Mesenchymal stem cell (in vitro differentiated cells and primary cell): ENCODE measurements at regions not wholly inside any gene's neighbourhood (a gene's known extent, or its start where the extent isn't known, plus 50 kb on each side); places are given as distances from the start of the nearest gene placed in this dataset.

Experiments used
- DNase-seq: peaks from one replicate; pipeline ENCODE4 v3.0.0-alpha.2; 2013
- H2AFZ ChIP-seq: one replicate; pipeline ENCODE4 v1.6.1; 2013; ENCODE audit warnings: low read depth, mild to moderate bottlenecking, control low read depth, inconsistent platforms, low read length, moderate library complexity
- H2AK5ac ChIP-seq: 2 replicates; pipeline ENCODE4 v1.6.1; 2013; ENCODE audit warnings: low read length, moderate library complexity, mild to moderate bottlenecking, inconsistent platforms; ENCODE audit not compliant: severe bottlenecking
- H2BK120ac ChIP-seq: one replicate; pipeline ENCODE4 v1.6.1; 2013; ENCODE audit warnings: low read depth, mild to moderate bottlenecking, inconsistent platforms, low read length, moderate library complexity
- H2BK12ac ChIP-seq, 2 experiments: one replicate each; pipeline ENCODE4 v1.6.1; 2013; ENCODE audit warnings: inconsistent platforms in 2 of 2, low read length in 2 of 2, mild to moderate bottlenecking in 2 of 2, moderate library complexity in 2 of 2, control low read depth in 1 of 2
- H2BK15ac ChIP-seq: one replicate; pipeline ENCODE4 v1.6.1; 2013; ENCODE audit warnings: mild to moderate bottlenecking, low read depth, inconsistent platforms; ENCODE audit not compliant: poor library complexity, severe bottlenecking
- H2BK5ac ChIP-seq: 2 replicates; pipeline ENCODE4 v1.6.1; 2013; ENCODE audit warnings: low read depth, mild to moderate bottlenecking, low read length, control low read depth, inconsistent platforms; ENCODE audit not compliant: poor library complexity, severe bottlenecking
- H3K14ac ChIP-seq, 2 experiments: one replicate each; pipeline ENCODE4 v1.6.1; 2013; ENCODE audit warnings: inconsistent platforms in 2 of 2, low read length in 2 of 2, control low read depth in 1 of 2, mild to moderate bottlenecking in 1 of 2, moderate library complexity in 1 of 2
- H3K18ac ChIP-seq, 2 experiments: one replicate each; pipeline ENCODE4 v1.6.1; 2013; ENCODE audit warnings: inconsistent platforms in 2 of 2, low read length in 2 of 2, control low read depth in 1 of 2, low read depth in 1 of 2, mild to moderate bottlenecking in 1 of 2
- H3K23ac ChIP-seq, 2 experiments: one replicate each; pipeline ENCODE4 v1.6.1; 2013; ENCODE audit warnings: inconsistent platforms in 2 of 2, low read length in 2 of 2, mild to moderate bottlenecking in 2 of 2, moderate library complexity in 2 of 2, control low read depth in 1 of 2
- H3K27ac ChIP-seq: 2 replicates; pipeline ENCODE4 v1.5.1; 2013; ENCODE audit warnings: mild to moderate bottlenecking, moderate library complexity, low read length, control low read depth, inconsistent platforms; ENCODE audit not compliant: poor library complexity, severe bottlenecking
- H3K27me3 ChIP-seq, 2 experiments: 2 replicates each; pipeline versions ENCODE4 v1.6.1 to v1.7.0; 2013; ENCODE audit warnings: low read length in 2 of 2, mild to moderate bottlenecking in 2 of 2, moderate library complexity in 2 of 2, control low read depth in 1 of 2, inconsistent platforms in 1 of 2; ENCODE audit not compliant: control insufficient read depth in 1 of 2, insufficient read depth in 1 of 2
- H3K36me3 ChIP-seq, 2 experiments: 2 replicates each; pipeline versions ENCODE4 v1.6.1 to v1.7.0; 2013; ENCODE audit warnings: low read length in 2 of 2, control low read depth in 1 of 2, inconsistent platforms in 1 of 2, low read depth in 1 of 2, mild to moderate bottlenecking in 1 of 2; ENCODE audit not compliant: insufficient read depth in 2 of 2, control insufficient read depth in 1 of 2
- H3K4ac ChIP-seq, 2 experiments: one replicate each; pipeline ENCODE4 v1.6.1; 2013; ENCODE audit warnings: inconsistent platforms in 2 of 2, low read length in 2 of 2, mild to moderate bottlenecking in 2 of 2, moderate library complexity in 2 of 2, control low read depth in 1 of 2, low read depth in 1 of 2
- H3K4me1 ChIP-seq: 2 replicates; pipeline ENCODE4 v1.6.1; 2013; ENCODE audit warnings: low read depth, low read length, control low read depth; ENCODE audit not compliant: control insufficient read depth, insufficient read depth
- H3K4me2 ChIP-seq: 2 replicates; pipeline ENCODE4 v1.6.1; 2013; ENCODE audit warnings: low read length, mild to moderate bottlenecking, inconsistent platforms; ENCODE audit not compliant: poor library complexity, severe bottlenecking
- H3K4me3 ChIP-seq, 2 experiments: 2 replicates each; pipeline versions ENCODE4 v1.5.1 to v1.7.0; 2013; ENCODE audit warnings: low read length in 2 of 2, mild to moderate bottlenecking in 2 of 2, control low read depth in 1 of 2, low read depth in 1 of 2; ENCODE audit not compliant: insufficient read depth in 1 of 2
- H3K79me1 ChIP-seq: replicated peaks from 2 replicates; pipeline ENCODE4 v1.6.1; 2013; ENCODE audit warnings: mild to moderate bottlenecking, control low read depth, low read length, inconsistent platforms; ENCODE audit not compliant: poor library complexity, severe bottlenecking
- H3K9ac ChIP-seq: 2 replicates; pipeline ENCODE4 v1.7.0; 2013; ENCODE audit warnings: mild to moderate bottlenecking, low read length, moderate library complexity
- H3K9me3 ChIP-seq: 2 replicates; pipeline ENCODE4 v1.7.0; 2013; ENCODE audit warnings: mild to moderate bottlenecking, low read length; ENCODE audit not compliant: control insufficient read depth
- H4K8ac ChIP-seq: one replicate; pipeline ENCODE4 v1.6.1; 2013; ENCODE audit warnings: inconsistent platforms, mild to moderate bottlenecking, low read length, moderate library complexity
- H4K91ac ChIP-seq: one replicate; pipeline ENCODE4 v1.6.1; 2013; ENCODE audit warnings: mild to moderate bottlenecking, low read length, inconsistent platforms
- WGBS: methylation state at CpG from one replicate; pipeline ENCODE4 v1.1.7; 2013; ENCODE audit warnings: mixed read lengths; 5-methylcytosine and 5-hydroxymethylcytosine counted together

DNA sequence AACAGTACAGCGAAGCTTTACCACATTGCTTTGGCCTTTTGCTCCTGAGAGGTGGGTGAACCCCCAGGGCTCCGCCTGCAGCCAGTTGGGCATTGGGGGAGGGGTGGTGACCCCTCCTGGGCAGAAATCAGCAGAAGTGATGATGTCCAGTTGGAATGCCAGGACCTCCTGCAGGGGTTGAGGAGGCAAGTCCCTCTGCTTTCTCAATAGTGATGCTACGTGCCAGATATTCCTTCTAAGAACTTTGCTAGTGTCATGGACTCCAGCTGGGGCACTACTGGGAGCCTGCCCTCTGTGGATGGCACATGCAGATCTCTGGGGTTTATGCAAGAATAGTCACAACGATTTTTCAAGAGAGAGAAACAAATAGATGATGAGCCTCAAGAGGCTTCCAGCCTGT is 95.6 kb downstream of the NDFIP1 start:
- Histone ChIP-seq H2AK5ac (no peak overlapping the region), H3K4me3 (no peak overlapping the region), H3K36me3 (no peaks in the 10 kb centered on the region), H2BK120ac (no peak overlapping the region), H3K4me2 (no peak overlapping the region), H4K8ac (no peak overlapping the region), H2BK15ac (no peak overlapping the region), H3K79me1 (no peaks in the 10 kb centered on the region), H2AFZ (no peak overlapping the region), H4K91ac (no peak overlapping the region), H2BK12ac (no peak overlapping the region), H3K27ac (no peak overlapping the region), H3K23ac (no peak overlapping the region), H3K9me3 (no peaks in the 10 kb centered on the region), H3K18ac (no peak overlapping the region), H3K4ac (no peak overlapping the region), H3K9ac (no peak overlapping the region), H3K27me3 (peaks cover 0 to 46% of the 10 kb centered on the region in 2 experiments), H2BK5ac (no peak overlapping the region), H3K4me1 (peaks cover 7% of the 10 kb centered on the region), H3K14ac (no peak overlapping the region)
- 87% methylated on average over 4 of the region's 4 CpGs for WGBS
- no peak for DNase-seq
